T-cell (primary cell): ENCODE measurements at regions not wholly inside any gene's neighbourhood (a gene's known extent, or its start where the extent isn't known, plus 50 kb on each side); places are given as distances from the start of the nearest gene placed in this dataset.

Source experiments
- ATAC-seq, 4 experiments: fragments of 200-7000 bp in 3 of 4; fragments of 150-1000 bp in 1 of 4; cut with Tn5 transposase; replicated peaks in 1 of 4; 1 replicate in 3 of 4; 2 replicates in 1 of 4; pipeline ENCODE4 v1.10.0; 2021; ENCODE audit warnings: moderate library complexity in 3 of 4, mild to moderate bottlenecking in 2 of 4, moderate number of reproducible peaks in 1 of 4
- CTCF ChIA-PET, 2 donors: fragments of 300-600 bp; sonication (Branson Sonifier 250); formaldehyde crosslinking; loops; one replicate each; lab custom pipeline; 2022; ENCODE audit warnings: antibody characterized with exemption in 2 of 2; lab: Charles Lee
- POLR2A ChIA-PET, 2 donors: fragments of 300-600 bp; sonication (Branson Sonifier 250); formaldehyde crosslinking; loops; one replicate each; lab custom pipeline; 2022; ENCODE audit warnings: antibody characterized with exemption in 2 of 2; lab: Charles Lee
- DNase-seq, 35 experiments: peaks; one replicate each; pipeline versions ENCODE4 v3.0.0 to v3.0.0-alpha.2; 2013 to 2023
- H3K27ac ChIP-seq: one replicate; pipeline ENCODE4 v1.5.1; 2013; ENCODE audit warnings: low read length
- H3K27me3 ChIP-seq, 2 experiments: replicated peaks in 1 of 2; 1 replicate in 1 of 2; 2 replicates in 1 of 2; pipeline versions ENCODE4 v1.6.1 to v1.7.0; 2013; ENCODE audit warnings: low read length in 1 of 2, mixed read lengths in 1 of 2; ENCODE audit not compliant: control insufficient read depth in 2 of 2, insufficient read depth in 2 of 2; ENCODE audit errors: extremely low read depth in 1 of 2
- H3K36me3 ChIP-seq, 2 donors: 1 replicate in 1 of 2; 2 replicates in 1 of 2; pipeline versions ENCODE4 v1.6.1 to v1.7.0; 2013; ENCODE audit warnings: low read length in 1 of 2; ENCODE audit not compliant: control insufficient read depth in 2 of 2, insufficient read depth in 1 of 2; ENCODE audit errors: extremely low read depth in 1 of 2
- H3K4me1 ChIP-seq, 2 experiments: 1 replicate in 1 of 2; 2 replicates in 1 of 2; pipeline versions ENCODE4 v1.6.1 to v1.7.0; 2013; ENCODE audit warnings: low read length in 2 of 2, mixed read lengths in 1 of 2; ENCODE audit not compliant: insufficient read depth in 2 of 2, control insufficient read depth in 1 of 2; ENCODE audit errors: extremely low read depth in 1 of 2
- H3K4me3 ChIP-seq, 2 donors: 1 replicate in 1 of 2; 2 replicates in 1 of 2; pipeline versions ENCODE4 v1.5.1 to v1.7.0; 2013; ENCODE audit warnings: mild to moderate bottlenecking in 2 of 2, low read length in 1 of 2, moderate library complexity in 1 of 2; ENCODE audit not compliant: control insufficient read depth in 1 of 2; ENCODE audit errors: extremely low read depth in 1 of 2
- H3K9me3 ChIP-seq: 2 replicates; pipeline ENCODE4 v1.7.0; 2013
- H3K27ac Mint-ChIP-seq, 2 donors: one replicate each; pipeline ENCODE4 v1.8.0; 2020 to 2021; ENCODE audit warnings: mild to moderate bottlenecking in 2 of 2, mixed read lengths in 2 of 2
- H3K27me3 Mint-ChIP-seq, 2 donors: one replicate each; pipeline ENCODE4 v1.8.0; 2021 to 2022; ENCODE audit warnings: mixed read lengths in 2 of 2
- H3K36me3 Mint-ChIP-seq: one replicate; pipeline ENCODE4 v1.8.0; 2021; ENCODE audit warnings: mixed read lengths
- H3K4me1 Mint-ChIP-seq, 3 donors: one replicate each; pipeline ENCODE4 v1.8.0; 2020 to 2022; ENCODE audit warnings: mixed read lengths in 3 of 3, mild to moderate bottlenecking in 1 of 3
- H3K4me3 Mint-ChIP-seq, 3 donors: one replicate each; pipeline ENCODE4 v1.8.0; 2020 to 2022; ENCODE audit warnings: mild to moderate bottlenecking in 3 of 3, mixed read lengths in 3 of 3, moderate library complexity in 3 of 3
- H3K9me3 Mint-ChIP-seq, 3 donors: one replicate each; pipeline ENCODE4 v1.8.0; 2020 to 2022; ENCODE audit warnings: mixed read lengths in 3 of 3
- WGBS: methylation state at CpG from one replicate; pipeline ENCODE4 v1.1.5; 2013; ENCODE audit warnings: missing lambda C conversion rate; ENCODE audit not compliant: insufficient coverage; 5-methylcytosine and 5-hydroxymethylcytosine counted together

- no peaks in the 10 kb centered on the region for H3K36me3 Mint-ChIP-seq
- ChIA-PET POLR2A (no interaction called here), CTCF (no interaction called here)
- Histone ChIP-seq H3K36me3 (no peaks in the 10 kb centered on the region), H3K27me3 (no peaks in the 10 kb centered on the region), H3K27ac (no peak overlapping the region), H3K9me3 (no peaks in the 10 kb centered on the region), H3K4me1 (no peaks in the 10 kb centered on the region), H3K4me3 (no peak overlapping the region)
- DNase-seq = no peak
- 73% methylated on average over 3 of the region's 5 CpGs for WGBS
- no peaks in the 10 kb centered on the region for H3K27me3 Mint-ChIP-seq
- no peak overlapping the region for H3K27ac Mint-ChIP-seq
- H3K4me3 Mint-ChIP-seq = no peak overlapping the region
- H3K9me3 Mint-ChIP-seq = peaks cover 0 to 19% (median 9%) of the 10 kb centered on the region in 3 donors
- no peak for ATAC-seq
- H3K4me1 Mint-ChIP-seq = no peaks in the 10 kb centered on the region
Observed at GRCh38 chr21:20943561-20943997, 54.6 kb upstream of the NCAM2 start.

- Histone ChIP-seq H3K4me3 (no peak overlapping the region), H3K27me3 (no peaks in the 10 kb centered on the region), H3K4me1 (no peaks in the 10 kb centered on the region), H3K9me3 (no peaks in the 10 kb centered on the region), H3K27ac (no peak overlapping the region), H3K36me3 (no peaks in the 10 kb centered on the region)
- no peak overlapping the region for H3K27ac Mint-ChIP-seq
- no peaks in the 10 kb centered on the region for H3K4me1 Mint-ChIP-seq
- DNase-seq = no peak
- no peaks in the 10 kb centered on the region for H3K36me3 Mint-ChIP-seq
- ChIA-PET CTCF (no interaction called here), POLR2A (no interaction called here)
- H3K9me3 Mint-ChIP-seq = peaks cover 0 to 16% (median 7%) of the 10 kb centered on the region in 3 donors
- H3K4me3 Mint-ChIP-seq = no peak overlapping the region
- no peaks in the 10 kb centered on the region for H3K27me3 Mint-ChIP-seq
- no peak for ATAC-seq
Observed at GRCh38 chr21:20944139-20944538, 54.1 kb upstream of the NCAM2 start.

- ChIA-PET POLR2A (no interaction called here), CTCF (no interaction called here)
- Mint-ChIP-seq H3K4me3 (no peak overlapping the region), H3K27ac (no peak overlapping the region), H3K27me3 (no peaks in the 10 kb centered on the region), H3K9me3 (peaks cover 0 to 14% (median 3%) of the 10 kb centered on the region in 3 donors), H3K4me1 (no peaks in the 10 kb centered on the region), H3K36me3 (no peaks in the 10 kb centered on the region)
- ATAC-seq (no peak), DNase-seq (no peak)
- Histone ChIP-seq H3K9me3 (no peaks in the 10 kb centered on the region), H3K4me3 (no peak overlapping the region), H3K27ac (no peak overlapping the region), H3K36me3 (no peaks in the 10 kb centered on the region), H3K27me3 (no peaks in the 10 kb centered on the region), H3K4me1 (no peaks in the 10 kb centered on the region)
- WGBS = 85% methylated on average over 5 of the region's 5 CpGs
Observed at GRCh38 chr21:20946701-20947100, 51.5 kb upstream of the NCAM2 start.
